HG02588 (cell line): ENCODE measurements at regions not wholly inside any gene's neighbourhood (a gene's known extent, or its start where the extent isn't known, plus 50 kb on each side); places are given as distances from the start of the nearest gene placed in this dataset.
A peak's percentile ranks its signal among the peaks of the same experiment; 100 is the strongest.

Experiments
- ATAC-seq: cut with Tn5 transposase; IDR thresholded peaks from one replicate; pipeline ENCODE4 v1.9.1; 2021; ENCODE audit warnings: mild to moderate bottlenecking, moderate library complexity; ENCODE audit not compliant: unreplicated experiment

- ATAC-seq: no peak
These were observed 350.6 kb upstream of the ARGLU1 start for GRCh38 chr13:106918557-106918860.

GRCh38 chr13:106917673-106918556 is 350.0 kb upstream of the ARGLU1 start:
- ATAC-seq: peak; percentile 96

GRCh38 chr13:106917024-106917571 is 349.2 kb upstream of the ARGLU1 start:
- ATAC-seq: no peak

GRCh38 chr13:106916329-106916976 is 348.5 kb upstream of the ARGLU1 start:
- no peak for ATAC-seq

GRCh38 chr13:106915146-106915545 is 347.2 kb upstream of the ARGLU1 start:
- ATAC-seq: no peak

- no peak for ATAC-seq
These were observed 343.7 kb upstream of the ARGLU1 start for GRCh38 chr13:106911627-106912026.

GRCh38 chr13:106911020-106911419 is 343.1 kb upstream of the ARGLU1 start:
- no peak for ATAC-seq

GRCh38 chr13:106906426-106906996 is 338.6 kb upstream of the ARGLU1 start:
- ATAC-seq: no peak

GRCh38 chr13:106905380-106906162 is 337.6 kb upstream of the ARGLU1 start:
- no peak for ATAC-seq

- no peak for ATAC-seq
These were observed 331.5 kb upstream of the ARGLU1 start for GRCh38 chr13:106899442-106899841.

- ATAC-seq: no peak
These were observed 330.3 kb upstream of the ARGLU1 start for GRCh38 chr13:106898231-106898630.

GRCh38 chr13:106888148-106888547 is 320.2 kb upstream of the ARGLU1 start:
- ATAC-seq: no peak

GRCh38 chr13:106887686-106888085 is 319.7 kb upstream of the ARGLU1 start:
- no peak for ATAC-seq

GRCh38 chr13:106883976-106884375 is 316.0 kb upstream of the ARGLU1 start:
- no peak for ATAC-seq

- no peak for ATAC-seq
These were observed 314.3 kb upstream of the ARGLU1 start for GRCh38 chr13:106882246-106882645.

GRCh38 chr13:106879806-106880205 is 311.9 kb upstream of the ARGLU1 start:
- ATAC-seq: no peak

GRCh38 chr13:106874323-106874722 is 306.4 kb upstream of the ARGLU1 start:
- no peak for ATAC-seq

GRCh38 chr13:106873810-106874209 is 305.9 kb upstream of the ARGLU1 start:
- ATAC-seq: no peak

GRCh38 chr13:106867249-106867648 is 299.3 kb upstream of the ARGLU1 start:
- no peak for ATAC-seq

- ATAC-seq: no peak
These were observed 297.9 kb upstream of the ARGLU1 start for GRCh38 chr13:106865716-106866440.
